HG02840 (cell line): ENCODE measurements at regions not wholly inside any gene's neighbourhood (a gene's known extent, or its start where the extent isn't known, plus 50 kb on each side); places are given as distances from the start of the nearest gene placed in this dataset.
"Not testable (repeated sequence)": the region's sequence is repeated elsewhere in the genome, so short reads cannot be mapped to it uniquely, and the experiment has no call there.

Experiments
- ATAC-seq: cut with Tn5 transposase; IDR thresholded peaks from one replicate; pipeline ENCODE4 v1.9.1; 2021; ENCODE audit warnings: mild to moderate bottlenecking, moderate library complexity, moderate number of reproducible peaks; ENCODE audit not compliant: unreplicated experiment, low FRiP score

GRCh38 chr3:35266065-35266464, 373.3 kb upstream of the ARPP21 start:
- not testable (repeated sequence) for ATAC-seq

DNA sequence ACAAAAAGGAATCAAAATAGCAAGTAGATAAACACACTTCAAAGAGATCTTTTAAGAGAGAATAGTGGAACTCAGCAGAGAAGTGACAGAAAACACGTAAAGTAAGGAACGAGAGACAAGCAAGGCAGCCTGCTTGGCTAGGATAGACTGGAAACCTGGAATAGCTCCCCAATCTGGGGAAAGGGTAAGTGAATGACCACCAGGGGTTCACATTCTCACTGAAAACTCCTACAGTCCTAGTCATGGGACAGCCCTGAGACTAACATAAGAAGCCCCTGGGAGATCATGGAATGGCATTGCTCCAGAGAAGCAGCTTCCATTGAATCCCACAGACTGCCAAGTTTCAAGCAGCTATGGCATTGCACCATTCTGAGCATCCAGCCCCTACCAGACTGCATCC, 363.6 kb upstream of the ARPP21 start:
- ATAC-seq: no peak

DNA sequence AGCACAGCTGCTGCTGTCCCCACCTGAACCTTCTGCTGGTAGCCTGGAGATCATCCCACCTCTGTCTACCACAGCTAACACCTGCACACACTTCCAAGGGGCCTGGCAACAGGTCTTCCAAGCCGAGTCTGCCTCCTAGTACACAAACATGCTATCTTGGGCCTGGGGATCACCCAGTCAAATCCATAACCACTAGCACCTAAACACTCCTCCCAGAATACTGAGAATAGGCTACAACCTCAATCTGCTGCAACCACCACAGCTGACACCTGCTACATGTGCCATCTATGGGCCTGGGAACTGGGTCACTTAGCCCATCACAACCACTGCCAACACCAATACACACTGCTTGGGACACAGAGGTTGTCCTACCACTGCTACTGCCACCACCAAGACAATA, 362.8 kb upstream of the ARPP21 start:
- no peak for ATAC-seq

- ATAC-seq: no peak
Observed at GRCh38 chr3:35291471-35292236, 347.7 kb upstream of the ARPP21 start.

GRCh38 chr3:35292568-35292967, 346.8 kb upstream of the ARPP21 start:
- ATAC-seq: no peak

DNA sequence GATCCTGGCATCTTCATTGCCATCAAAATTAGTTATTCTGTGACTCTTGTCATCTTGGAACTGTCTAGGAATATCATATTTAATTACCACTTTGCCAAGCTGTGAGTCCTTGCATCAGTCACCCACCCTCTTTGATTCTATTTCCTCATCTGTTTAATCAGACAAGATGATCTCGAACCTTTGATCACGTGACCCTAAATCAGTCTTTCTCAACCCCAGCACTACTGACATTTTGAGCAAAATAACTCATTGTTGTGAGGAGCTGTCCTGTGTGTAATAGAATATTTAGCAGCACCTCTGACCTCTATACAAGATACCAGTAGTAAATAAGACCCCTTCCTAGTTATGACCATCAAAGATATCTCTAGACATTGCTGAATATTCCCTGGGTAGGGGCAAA, 343.4 kb upstream of the ARPP21 start:
- no peak for ATAC-seq

GRCh38 chr3:35296533-35296932, 342.8 kb upstream of the ARPP21 start:
- ATAC-seq: no peak

DNA sequence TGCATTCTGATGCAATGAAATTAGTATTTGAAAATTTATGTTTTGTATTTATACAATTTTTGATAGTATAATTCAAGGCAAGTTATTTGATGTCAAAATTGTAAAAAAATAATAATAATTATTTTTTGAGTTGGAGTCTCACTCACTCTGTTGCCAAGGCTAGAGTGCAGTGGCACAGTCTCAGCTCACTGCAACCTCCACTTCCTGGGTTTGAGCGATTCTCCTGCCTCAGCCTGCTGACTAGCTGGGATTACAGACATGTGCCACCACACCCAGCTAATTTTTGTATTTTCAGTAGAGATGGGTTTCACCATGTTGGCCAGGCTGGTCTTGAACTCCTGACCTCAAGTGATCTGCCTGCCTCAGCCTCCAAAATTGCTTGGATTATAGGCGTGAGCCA, 342.4 kb upstream of the ARPP21 start:
- ATAC-seq: not testable (repeated sequence)

DNA sequence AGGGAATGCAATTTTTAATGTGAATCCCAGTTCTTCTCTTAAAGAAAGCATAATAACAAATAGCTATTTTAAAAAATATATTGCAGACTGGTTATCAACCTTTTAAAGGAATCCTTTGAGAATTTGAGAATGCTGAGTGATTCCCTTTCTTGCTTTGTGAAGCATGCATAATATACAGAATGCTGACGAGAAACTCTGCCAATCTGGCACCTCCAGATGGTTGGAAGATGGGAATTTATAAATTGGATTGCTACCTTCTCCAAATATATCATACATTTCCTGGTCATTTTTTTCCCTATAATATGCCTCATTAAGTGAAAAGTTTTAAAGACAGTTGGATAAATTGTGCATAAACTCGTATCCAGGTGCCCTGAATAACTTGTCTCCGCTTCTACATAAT, 333.9 kb upstream of the ARPP21 start:
- ATAC-seq: no peak

- no peak for ATAC-seq
Observed at GRCh38 chr3:35307296-35307695, 332.0 kb upstream of the ARPP21 start.

DNA sequence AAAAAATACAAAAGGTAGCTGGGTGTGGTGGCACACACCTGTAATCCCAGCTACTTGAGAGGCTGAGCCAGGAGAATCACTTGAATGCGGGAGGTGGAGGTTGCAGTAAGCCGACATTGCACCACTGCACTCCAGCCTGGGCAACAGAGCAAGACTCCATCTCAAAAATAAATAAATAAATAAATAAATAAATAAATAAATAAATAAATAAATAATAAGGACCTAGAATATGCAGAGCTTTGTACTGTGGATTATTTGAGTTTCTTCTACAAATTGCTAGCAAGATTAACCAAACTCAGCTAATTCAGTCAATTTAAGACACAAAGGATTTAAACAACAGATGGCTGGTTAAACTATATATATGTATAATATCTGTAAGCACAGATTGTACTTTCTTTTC, 322.5 kb upstream of the ARPP21 start:
- ATAC-seq: not testable (repeated sequence)

GRCh38 chr3:35320646-35321407, 318.5 kb upstream of the ARPP21 start:
- no peak for ATAC-seq

GRCh38 chr3:35322070-35322469, 317.3 kb upstream of the ARPP21 start:
- ATAC-seq: no peak

GRCh38 chr3:35335703-35336102, 303.6 kb upstream of the ARPP21 start:
- no peak for ATAC-seq

DNA sequence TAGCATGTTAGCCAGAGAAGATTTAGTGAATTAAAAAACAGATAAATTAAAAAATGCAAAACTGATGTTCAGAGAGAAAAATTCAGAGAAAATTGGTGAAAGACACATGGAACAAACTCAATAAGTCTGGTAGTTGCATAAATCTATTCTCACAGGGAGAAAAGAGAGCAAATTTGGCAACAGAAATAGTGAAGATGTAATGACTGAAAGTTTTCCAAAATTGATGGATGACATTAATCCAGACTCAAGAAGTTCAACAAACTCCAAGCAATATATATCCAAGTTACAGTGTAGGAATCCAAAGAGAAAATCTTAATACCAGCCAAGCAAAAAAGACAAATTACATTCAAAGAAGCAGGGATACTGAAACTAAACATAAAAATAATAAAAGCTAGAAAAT, 302.7 kb upstream of the ARPP21 start:
- ATAC-seq: no peak

DNA sequence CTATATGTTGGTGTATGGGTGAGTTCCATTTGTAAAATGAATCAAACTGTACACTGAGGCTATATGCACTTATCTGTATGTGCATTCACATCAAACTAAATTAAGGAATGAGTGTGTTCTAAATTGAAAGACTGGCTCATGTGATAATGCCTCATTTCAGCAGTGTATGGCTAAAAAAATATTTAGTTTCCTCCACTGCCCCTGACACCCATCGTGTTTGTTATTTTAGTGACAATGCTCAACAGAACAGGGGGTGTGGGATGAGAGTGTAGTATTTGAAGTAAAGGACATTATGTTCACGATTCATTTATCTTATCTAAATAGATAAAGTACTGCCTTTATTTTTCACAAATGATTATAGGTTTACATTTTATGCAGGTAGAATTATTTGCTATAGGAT, 301.1 kb upstream of the ARPP21 start:
- no peak for ATAC-seq

DNA sequence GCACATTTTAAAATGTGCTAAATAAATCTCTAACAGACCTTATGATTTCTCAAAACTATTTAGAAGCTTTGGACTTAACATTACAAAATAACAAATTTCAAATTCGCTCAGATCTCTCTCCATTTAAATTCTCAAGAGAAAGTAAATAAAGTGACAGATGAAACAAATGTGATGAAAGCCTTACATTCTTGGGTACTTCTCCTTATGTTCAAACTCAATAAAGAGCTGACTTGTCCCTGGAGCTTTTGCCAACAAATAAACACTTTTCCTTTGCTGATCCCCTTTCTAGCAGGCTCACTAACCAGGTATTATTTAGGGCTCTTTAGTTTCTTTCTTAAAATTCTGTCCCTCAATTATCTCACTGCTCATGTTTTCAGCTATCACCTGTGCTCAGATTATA, 259.1 kb upstream of the ARPP21 start:
- ATAC-seq: no peak

DNA sequence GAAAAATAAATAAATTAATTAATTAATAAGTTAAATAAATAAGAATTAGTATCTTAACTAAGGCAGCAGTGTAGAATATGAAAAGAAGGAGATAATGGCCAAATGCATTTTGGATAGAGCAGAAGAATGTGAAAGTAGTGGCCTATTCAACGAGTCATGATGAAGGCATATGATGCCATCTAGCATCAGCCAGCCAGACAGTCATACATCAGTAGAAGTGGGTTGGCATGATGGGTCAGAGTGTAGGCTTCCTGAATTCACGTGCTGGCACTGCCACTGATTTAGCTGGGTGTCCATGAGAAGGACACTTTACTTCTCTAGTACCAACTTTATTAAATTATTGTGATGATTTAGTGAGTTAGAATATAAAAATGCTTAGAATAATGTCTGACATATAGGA, 256.1 kb upstream of the ARPP21 start:
- ATAC-seq: no peak

DNA sequence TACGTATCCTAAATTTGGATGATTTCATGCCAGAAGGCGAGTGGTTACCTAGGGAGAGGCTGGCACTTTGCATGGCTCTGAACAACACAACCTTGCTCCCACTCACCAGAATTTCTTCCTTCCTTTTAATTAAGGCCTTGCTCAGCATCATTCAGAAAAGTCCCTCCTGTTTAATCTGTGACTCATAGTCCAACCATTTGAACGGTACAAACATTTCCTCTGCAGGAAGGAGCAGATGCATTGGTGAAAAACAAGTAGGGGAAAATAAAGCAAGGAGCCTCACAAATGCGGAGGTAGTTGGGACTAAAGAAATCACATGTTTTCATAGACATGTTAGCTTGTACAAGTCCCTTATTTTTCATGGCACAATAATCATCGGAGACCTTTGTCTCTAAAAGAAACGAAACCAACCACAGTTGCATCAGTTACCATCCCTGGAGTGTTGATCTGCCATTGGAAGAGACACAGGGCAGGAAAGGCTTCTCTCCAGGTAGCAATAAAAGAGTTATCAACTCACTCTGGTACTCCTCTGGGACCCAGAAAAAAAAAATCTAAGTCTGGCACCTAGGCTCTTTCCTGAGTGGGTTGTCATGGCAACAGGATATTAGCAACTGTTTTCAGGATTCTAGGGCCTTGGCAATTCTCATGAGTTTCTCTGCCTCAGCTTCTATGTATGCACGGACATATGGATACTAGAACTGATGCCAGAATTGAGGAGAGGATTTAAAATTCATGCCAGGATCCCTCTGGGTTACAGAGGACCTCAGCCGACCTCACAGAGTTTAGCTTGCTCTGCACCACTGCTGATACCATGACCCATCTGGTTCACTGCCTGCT, 255.4 kb upstream of the ARPP21 start:
- ATAC-seq: no peak

DNA sequence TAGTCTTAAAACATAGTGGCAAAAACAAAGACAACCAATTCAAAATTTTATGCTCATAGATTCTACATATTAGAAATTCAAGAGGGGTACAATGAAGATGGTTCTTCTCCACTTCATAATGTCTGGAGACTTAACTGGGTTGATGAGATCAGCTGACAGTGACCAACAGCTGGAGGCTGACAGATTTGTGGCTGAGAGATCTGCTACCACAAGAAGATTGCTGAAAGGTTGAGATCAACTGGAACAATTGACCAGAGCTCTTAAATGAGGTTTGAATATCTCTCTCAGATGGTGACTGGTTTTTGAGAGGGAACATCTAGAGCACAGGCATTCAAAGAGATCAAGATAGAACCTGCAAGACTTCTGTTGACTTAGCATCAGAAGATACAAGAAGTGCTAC, 254.1 kb upstream of the ARPP21 start:
- ATAC-seq: no peak

- no peak for ATAC-seq
Observed at GRCh38 chr3:35389907-35390306, 249.4 kb upstream of the ARPP21 start.
